ENCODE measurements at regions not wholly inside any gene's neighbourhood (a gene's known extent, or its start where the extent isn't known, plus 50 kb on each side); places are given as distances from the start of the nearest gene placed in this dataset.

DNA sequence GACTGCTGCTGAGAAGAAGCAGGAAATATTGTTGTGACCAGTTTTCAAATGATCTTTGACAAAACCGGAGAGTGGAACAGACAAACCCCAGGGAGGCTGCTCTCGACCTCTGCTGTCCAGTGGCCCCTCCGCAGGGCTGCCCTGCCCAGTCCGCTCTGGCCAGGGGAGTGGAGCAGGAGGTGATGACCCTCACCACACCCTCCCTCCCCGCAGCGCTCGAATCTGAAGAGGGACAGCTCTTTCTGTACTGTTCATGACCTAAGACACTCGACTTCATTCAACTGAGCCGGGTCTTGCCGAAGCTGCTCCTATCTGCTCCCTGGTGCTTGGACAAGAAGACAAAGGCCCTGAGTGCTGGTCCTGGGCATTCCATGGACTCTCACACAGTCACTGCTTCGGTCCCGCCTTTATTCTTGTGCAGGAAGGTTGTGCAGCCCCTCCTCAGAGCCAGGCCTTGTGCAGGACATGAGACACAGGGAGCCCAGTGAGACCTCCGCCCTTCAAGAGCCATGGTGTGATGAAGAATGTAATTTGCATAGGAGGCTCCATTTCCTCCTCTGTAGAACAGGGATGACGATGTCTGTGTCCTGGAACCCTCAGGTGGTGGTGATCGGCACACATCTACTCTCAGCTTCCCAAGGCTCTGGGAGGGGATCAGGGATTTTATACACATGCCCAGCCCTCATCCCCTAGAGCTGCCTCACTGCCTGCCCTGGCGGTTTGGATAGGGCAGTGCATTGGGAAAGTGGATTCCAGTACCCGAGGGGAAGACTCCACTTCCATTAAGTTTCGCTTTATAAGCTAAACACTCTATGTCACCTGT lies 97.1 kb upstream of the PRR20G start:
- peaks cover 4 to 5% of the 10 kb centered on the region in 2 experiments; a peak in 2 of 4 replicates for H3K4me1 Mint-ChIP-seq
- Histone ChIP-seq H2AFZ (ENCODE audit: low read length) (no peak overlapping the region), H4K91ac (ENCODE audit: insufficient read length, low read depth, low read length) (no peak overlapping the region), H3K27me3 (ENCODE audit: insufficient read depth, low read length) (no peaks in the 10 kb centered on the region), H2BK120ac (ENCODE audit: low read depth, low read length, poor library complexity, severe bottlenecking) (no peak overlapping the region), H3T11ph (ENCODE audit: low read length) (no peak overlapping the region), H3K4me2 (ENCODE audit: insufficient read depth, insufficient read length, low read length) (no peak overlapping the region), H3K4me1 (ENCODE audit: insufficient read depth, low read length) (no peaks in the 10 kb centered on the region; the same call in 1 of the 2 replicates), H4K20me1 (ENCODE audit: control insufficient read depth, insufficient read depth, insufficient read length) (no peaks in the 10 kb centered on the region), H3K27ac (ENCODE audit: insufficient read length, low read depth, low read length) (no peak overlapping the region), H3K9ac (ENCODE audit: extremely low read depth, insufficient read length, low read length) (no peak overlapping the region), H3K4ac (ENCODE audit: low read depth, low read length) (no peak overlapping the region), H3K9me3 (ENCODE audit: control insufficient read depth, low read depth, low read length) (no peaks in the 10 kb centered on the region), H3K56ac (ENCODE audit: insufficient read length, low read depth, low read length) (no peak overlapping the region), H2BK12ac (ENCODE audit: insufficient read length, low read depth, low read length) (no peak overlapping the region), H3K14ac (ENCODE audit: insufficient read depth, low read length) (no peak overlapping the region), H2BK20ac (ENCODE audit: low read depth, low read length, poor library complexity, severe bottlenecking) (no peak overlapping the region), H3K23me2 (ENCODE audit: insufficient read length, low read depth, low read length, poor library complexity, severe bottlenecking) (no peaks in the 10 kb centered on the region), H4K5ac (ENCODE audit: insufficient read length, low read depth, low read length) (no peak overlapping the region), H4K8ac (replicated peaks; ENCODE audit: insufficient read length, low read depth, low read length) (no peak overlapping the region), H2BK15ac (ENCODE audit: low read depth, low read length) (no peak overlapping the region), H3K79me2 (ENCODE audit: insufficient read depth, low read length) (no peaks in the 10 kb centered on the region), H2BK5ac (ENCODE audit: insufficient read length, low read length) (no peak overlapping the region), H3K79me1 (ENCODE audit: insufficient read depth, low read depth, low read length, poor library complexity, severe bottlenecking) (no peaks in the 10 kb centered on the region), H3K23ac (ENCODE audit: insufficient read length, low read depth, low read length) (no peak overlapping the region), H2AK5ac (ENCODE audit: insufficient read length, low read length) (no peak overlapping the region), H3K18ac (ENCODE audit: insufficient read length, low read depth, low read length) (no peak overlapping the region)
- WGBS (ENCODE audit: extremely low coverage, insufficient read length, low lambda C conversion rate): no CpG with 5 or more reads among the region's 18 CpGs
- no peak overlapping the region for H3K4me3 Mint-ChIP-seq
- peaks cover 11% of the 10 kb centered on the region for H3K27me3 Mint-ChIP-seq (ENCODE audit: low read depth)
- no peak overlapping the region for H3K27ac Mint-ChIP-seq
- H3K36me3 Mint-ChIP-seq (ENCODE audit: insufficient read depth in 1 of 3, low read depth in 3 of 3): no peaks in the 10 kb centered on the region; a peak in 2 of 7 replicates
- TF ChIP-seq, protein P1, sequence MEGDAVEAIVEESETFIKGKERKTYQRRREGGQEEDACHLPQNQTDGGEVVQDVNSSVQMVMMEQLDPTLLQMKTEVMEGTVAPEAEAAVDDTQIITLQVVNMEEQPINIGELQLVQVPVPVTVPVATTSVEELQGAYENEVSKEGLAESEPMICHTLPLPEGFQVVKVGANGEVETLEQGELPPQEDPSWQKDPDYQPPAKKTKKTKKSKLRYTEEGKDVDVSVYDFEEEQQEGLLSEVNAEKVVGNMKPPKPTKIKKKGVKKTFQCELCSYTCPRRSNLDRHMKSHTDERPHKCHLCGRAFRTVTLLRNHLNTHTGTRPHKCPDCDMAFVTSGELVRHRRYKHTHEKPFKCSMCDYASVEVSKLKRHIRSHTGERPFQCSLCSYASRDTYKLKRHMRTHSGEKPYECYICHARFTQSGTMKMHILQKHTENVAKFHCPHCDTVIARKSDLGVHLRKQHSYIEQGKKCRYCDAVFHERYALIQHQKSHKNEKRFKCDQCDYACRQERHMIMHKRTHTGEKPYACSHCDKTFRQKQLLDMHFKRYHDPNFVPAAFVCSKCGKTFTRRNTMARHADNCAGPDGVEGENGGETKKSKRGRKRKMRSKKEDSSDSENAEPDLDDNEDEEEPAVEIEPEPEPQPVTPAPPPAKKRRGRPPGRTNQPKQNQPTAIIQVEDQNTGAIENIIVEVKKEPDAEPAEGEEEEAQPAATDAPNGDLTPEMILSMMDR (conservative IDR thresholded peaks at IDR 0.05): peak; percentile 28; the same call in 2 of the 3 replicates
- no peak for DNase-seq
- peaks cover 5 to 10% of the 10 kb centered on the region in 2 experiments; a peak in 2 of 5 replicates for H3K9me3 Mint-ChIP-seq
